GM12875 (cell line): ENCODE measurements at regions not wholly inside any gene's neighbourhood (a gene's known extent, or its start where the extent isn't known, plus 50 kb on each side); places are given as distances from the start of the nearest gene placed in this dataset.

Experiments used
- H3K4me3 ChIP-seq: one replicate; pipeline ENCODE4 v1.5.1; 2011; ENCODE audit warnings: low read depth, low read length, control low read depth
- TF ChIP-seq, protein P1 (sequence below): IDR thresholded peaks from 2 replicates; pipeline ENCODE4 v1.5.1; 2011; ENCODE audit warnings: low read depth, mild to moderate bottlenecking, control low read depth, inconsistent platforms, low read length, moderate library complexity, borderline replicate concordance; ENCODE audit not compliant: insufficient read depth

DNA sequence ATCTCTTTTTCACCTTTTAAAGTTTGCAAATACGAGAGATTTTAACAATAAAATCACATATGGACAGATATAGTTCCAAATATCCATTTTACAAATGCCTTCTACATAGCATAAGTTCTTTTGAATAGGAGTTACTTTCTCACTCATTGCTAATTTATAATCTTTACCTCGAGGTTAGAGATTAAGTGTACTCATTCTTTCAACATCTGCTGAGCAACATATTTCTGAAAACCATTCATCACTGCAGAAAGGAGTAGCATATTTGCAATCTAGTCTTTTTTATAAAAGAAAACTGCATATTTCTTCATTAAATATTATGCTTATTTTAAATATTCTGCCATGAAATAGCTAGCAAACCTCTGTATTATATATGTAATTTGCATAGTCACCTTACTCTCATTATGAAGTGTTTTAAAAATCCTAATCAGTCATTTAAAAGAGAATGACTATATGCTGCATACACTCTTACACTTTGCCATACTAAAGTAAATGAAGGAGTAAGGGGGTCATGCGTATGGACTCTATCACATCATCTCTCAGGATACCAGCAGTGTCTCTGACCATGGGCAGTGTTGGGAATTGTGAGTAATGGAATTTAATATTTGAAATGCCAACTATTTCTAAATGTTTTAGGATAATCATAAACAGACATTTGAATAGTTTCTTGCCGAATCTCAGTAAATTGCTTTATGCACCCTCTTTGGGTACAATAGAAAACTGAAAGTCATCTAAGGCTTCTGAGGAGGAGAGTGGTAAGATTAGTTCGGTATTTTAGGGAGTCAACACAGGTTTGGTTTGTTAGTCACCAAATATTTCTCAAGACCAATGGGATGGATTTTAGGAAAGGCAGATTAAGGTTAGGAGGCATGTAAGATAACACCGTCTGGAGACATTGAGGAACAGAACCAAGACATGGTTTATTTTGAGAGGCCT lies 524.8 kb upstream of the ATP2B1 start:
- no peak overlapping the region for H3K4me3 ChIP-seq
- TF ChIP-seq, protein P1, sequence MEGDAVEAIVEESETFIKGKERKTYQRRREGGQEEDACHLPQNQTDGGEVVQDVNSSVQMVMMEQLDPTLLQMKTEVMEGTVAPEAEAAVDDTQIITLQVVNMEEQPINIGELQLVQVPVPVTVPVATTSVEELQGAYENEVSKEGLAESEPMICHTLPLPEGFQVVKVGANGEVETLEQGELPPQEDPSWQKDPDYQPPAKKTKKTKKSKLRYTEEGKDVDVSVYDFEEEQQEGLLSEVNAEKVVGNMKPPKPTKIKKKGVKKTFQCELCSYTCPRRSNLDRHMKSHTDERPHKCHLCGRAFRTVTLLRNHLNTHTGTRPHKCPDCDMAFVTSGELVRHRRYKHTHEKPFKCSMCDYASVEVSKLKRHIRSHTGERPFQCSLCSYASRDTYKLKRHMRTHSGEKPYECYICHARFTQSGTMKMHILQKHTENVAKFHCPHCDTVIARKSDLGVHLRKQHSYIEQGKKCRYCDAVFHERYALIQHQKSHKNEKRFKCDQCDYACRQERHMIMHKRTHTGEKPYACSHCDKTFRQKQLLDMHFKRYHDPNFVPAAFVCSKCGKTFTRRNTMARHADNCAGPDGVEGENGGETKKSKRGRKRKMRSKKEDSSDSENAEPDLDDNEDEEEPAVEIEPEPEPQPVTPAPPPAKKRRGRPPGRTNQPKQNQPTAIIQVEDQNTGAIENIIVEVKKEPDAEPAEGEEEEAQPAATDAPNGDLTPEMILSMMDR = no peak

DNA sequence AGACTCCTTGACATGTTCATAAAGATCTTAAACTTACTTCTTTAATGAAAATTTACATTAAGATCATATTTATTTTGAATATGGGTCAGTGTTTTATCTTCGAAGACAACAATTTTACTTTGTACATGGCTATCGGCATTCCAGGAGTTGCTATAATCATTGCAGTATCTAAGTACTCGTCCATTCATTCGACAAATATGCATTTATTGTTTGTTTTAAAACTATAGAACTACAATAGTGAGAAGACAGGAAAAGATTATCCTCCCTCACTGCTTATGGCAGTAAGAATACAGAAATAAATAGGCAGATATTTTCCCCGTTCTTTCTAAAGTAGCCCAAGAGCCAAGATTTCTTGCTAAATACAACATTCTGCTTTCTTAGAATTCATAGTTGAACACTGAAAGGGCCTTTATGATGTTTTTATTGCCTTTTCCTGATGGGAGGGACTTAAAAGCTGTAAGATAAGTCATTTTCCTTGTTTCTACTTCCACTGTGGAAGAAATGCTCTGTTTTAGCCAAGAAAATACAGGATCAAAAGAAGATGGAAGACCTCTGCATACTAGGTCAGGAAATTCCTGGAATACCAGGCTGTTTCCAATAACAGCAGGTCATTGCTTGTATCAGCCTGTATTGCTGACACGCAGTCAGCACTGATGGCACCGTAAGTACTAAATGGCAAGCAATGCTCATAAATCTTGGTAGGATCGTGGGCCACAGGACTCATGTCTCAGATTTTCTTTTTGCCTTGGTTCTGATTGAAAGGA lies 521.0 kb upstream of the ATP2B1 start:
- TF ChIP-seq, protein P1 = no peak
- no peak overlapping the region for H3K4me3 ChIP-seq

DNA sequence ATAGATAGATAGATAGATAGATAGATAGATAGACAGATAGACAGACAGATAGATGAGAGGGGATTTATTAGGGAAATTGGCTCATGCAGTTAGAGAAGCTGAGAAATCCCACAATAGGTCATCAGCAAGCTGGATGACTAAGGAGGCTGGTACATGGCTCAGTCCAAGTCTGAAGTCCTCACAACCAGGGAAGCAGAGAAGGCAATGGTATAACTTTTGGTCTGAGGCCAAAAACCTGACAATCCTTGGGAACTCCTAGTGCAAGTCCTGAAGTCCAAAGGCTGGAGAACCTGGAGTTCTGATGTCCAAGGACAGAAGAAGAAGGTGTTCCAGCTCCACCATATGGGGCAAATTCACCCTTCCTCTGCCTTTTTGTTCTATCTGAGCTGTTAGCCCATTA lies 517.6 kb upstream of the ATP2B1 start:
- TF ChIP-seq, protein P1 = no peak
- H3K4me3 ChIP-seq = no peak overlapping the region

DNA sequence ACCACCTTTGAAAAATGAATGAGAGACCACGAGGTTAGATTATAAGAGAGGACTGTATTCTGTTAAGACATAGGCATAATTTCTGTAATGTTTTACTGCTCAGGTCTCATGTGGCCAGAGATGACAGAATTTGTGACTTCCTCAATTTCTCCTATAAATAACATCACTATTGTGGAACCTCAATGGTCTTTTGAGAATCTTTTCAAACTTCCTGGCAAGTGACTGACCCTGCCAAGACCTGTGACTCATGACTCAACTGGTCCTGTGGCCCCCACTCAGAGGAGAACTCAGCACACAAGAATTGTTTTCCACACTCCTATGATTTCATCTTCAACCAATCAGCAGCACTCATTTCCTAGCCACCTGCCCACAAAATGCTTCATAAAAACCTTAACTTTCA lies 508.2 kb upstream of the ATP2B1 start:
- no peak overlapping the region for H3K4me3 ChIP-seq
- TF ChIP-seq, protein P1 = no peak

DNA sequence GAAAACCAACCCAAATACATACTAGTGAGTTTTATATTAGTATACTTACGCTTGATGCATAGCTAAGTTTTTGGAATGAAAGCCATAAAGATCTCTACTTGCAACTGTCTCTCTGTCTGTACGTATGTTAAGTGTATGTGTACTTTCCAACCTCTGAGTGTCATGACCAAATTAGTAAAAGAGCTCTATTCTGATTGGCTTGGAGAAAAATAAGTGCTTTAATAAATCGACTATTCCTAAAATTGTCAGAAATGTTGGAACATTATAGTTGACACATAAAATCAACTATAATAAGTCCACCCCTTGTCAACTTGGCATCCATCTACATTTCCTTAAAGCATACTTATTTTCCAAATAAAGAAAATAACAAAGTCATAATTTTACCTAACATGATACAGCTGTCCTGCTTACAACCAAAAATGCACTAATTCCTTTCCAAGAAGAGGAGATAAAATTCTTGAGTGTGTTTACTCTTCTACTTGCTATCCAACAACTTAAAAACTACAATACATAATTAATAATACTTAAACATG lies 507.4 kb upstream of the ATP2B1 start:
- TF ChIP-seq, protein P1 = no peak
- no peak overlapping the region for H3K4me3 ChIP-seq

DNA sequence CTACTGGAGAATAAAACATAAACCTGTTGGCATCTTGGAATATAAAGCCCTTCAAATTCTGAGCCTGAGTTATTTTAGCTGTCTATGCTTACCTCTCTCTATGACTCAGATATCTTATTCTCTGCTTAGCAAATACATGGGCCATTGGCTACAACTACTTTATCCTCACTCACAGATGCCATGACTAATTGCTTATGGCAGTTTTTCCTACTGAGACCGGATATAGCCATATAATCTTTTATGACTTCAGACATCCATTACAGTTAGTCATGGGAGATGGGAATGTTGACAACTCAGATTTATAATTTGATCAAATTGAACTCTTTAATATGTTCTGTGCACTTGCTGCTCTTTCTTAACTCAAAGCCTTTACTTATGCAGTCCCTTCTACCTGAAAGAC lies 502.4 kb upstream of the ATP2B1 start:
- TF ChIP-seq, protein P1 = no peak
- no peak overlapping the region for H3K4me3 ChIP-seq
